ENCODE measurements at regions not wholly inside any gene's neighbourhood (a gene's known extent, or its start where the extent isn't known, plus 50 kb on each side); places are given as distances from the start of the nearest gene placed in this dataset.

DNA sequence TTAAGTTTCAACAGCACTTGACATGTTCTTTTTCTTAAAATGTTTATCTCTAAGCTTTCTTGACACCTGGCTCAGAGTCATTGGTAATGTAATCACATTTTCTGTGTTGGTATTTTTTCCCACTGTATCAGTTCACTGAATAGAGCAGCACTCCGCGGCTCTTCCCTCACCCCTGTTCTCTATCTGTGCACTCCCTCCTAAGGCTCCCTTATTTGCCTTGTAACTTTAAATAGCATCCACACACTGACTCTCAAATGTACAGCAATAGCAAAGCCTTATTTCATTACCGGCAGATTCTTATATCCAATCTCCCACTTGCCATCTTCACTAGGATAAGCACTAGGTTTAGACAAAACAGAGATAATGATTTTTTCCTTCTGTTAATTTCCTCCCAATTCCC, 935.5 kb upstream of the SLC10A2 start:
- Histone ChIP-seq H3K27me3 (no peaks in the 10 kb centered on the region), H3K4me3 (no peak overlapping the region), H3K27ac (no peak overlapping the region), H3K4me1 (no peaks in the 10 kb centered on the region), H3K36me3 (no peaks in the 10 kb centered on the region), H3K9me3 (no peaks in the 10 kb centered on the region)
- DNase-seq, result no peak
- TF ChIP-seq POLR2A (IDR thresholded peaks at IDR 0.05) (no peak), CTCF (IDR thresholded peaks at IDR 0.05) (no peak)
- intact Hi-C loops (cut with DNase I; ENCODE audit: low total_unique reads), result no loop called here

DNA sequence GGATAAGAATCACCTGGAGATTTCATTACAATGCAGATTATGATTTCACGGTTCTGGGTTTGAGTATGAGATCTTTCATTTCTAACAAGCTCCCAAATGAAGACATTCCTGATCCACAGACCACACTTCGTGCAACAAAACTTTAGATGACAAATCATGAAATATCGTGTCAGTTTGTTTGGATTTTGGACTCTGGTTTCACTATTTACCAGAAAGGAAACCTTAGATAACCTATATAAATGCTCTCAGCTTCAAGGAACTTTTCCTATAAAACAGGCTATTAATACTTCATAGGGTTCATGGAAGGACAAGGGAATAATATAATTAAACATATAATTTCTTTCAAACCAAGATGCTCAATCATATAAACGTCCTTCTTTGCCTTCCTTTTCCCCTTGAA, 930.5 kb upstream of the SLC10A2 start:
- intact Hi-C loops (cut with DNase I; ENCODE audit: low total_unique reads), result no loop called here
- Histone ChIP-seq H3K9me3 (no peaks in the 10 kb centered on the region), H3K27me3 (no peaks in the 10 kb centered on the region), H3K4me3 (no peak overlapping the region), H3K4me1 (no peaks in the 10 kb centered on the region), H3K36me3 (no peaks in the 10 kb centered on the region), H3K27ac (no peak overlapping the region)
- DNase-seq, result no peak
- no peak for TF ChIP-seq POLR2A (IDR thresholded peaks at IDR 0.05)
- no peak for TF ChIP-seq CTCF (IDR thresholded peaks at IDR 0.05)

DNA sequence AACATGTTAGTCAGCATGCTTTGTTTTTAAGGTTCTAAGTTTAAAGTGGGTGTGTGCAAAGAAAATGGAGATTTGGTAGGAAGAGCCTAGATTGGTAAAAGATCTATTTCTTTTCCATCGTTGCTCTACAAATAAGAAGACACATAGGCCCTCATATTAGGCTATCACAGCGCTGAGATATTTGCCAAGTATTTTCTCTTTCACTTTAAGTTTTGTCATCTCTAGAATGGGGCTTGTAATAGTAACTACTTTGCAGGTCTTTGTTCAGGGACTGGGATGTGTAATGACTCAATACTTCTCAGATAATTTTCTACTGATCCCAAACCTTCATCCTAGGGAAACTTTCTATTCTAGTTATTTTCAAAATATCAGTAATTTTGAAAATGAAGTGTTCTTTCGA, 917.7 kb upstream of the SLC10A2 start:
- Histone ChIP-seq H3K36me3 (no peaks in the 10 kb centered on the region), H3K27ac (no peak overlapping the region), H3K27me3 (no peaks in the 10 kb centered on the region), H3K4me1 (no peaks in the 10 kb centered on the region), H3K9me3 (no peaks in the 10 kb centered on the region), H3K4me3 (no peak overlapping the region)
- no peak for DNase-seq
- intact Hi-C loops (cut with DNase I; ENCODE audit: low total_unique reads), result no loop called here
- no peak for TF ChIP-seq POLR2A (IDR thresholded peaks at IDR 0.05)
- TF ChIP-seq CTCF (IDR thresholded peaks at IDR 0.05), result no peak

GRCh38 chr13:103976371-103976770, 910.2 kb upstream of the SLC10A2 start:
- no peak for DNase-seq
- Histone ChIP-seq H3K27ac (no peak overlapping the region), H3K4me1 (no peaks in the 10 kb centered on the region), H3K9me3 (no peaks in the 10 kb centered on the region), H3K36me3 (no peaks in the 10 kb centered on the region), H3K27me3 (no peaks in the 10 kb centered on the region), H3K4me3 (no peak overlapping the region)
- intact Hi-C loops (cut with DNase I; ENCODE audit: low total_unique reads), result no loop called here
- no peak for TF ChIP-seq CTCF (IDR thresholded peaks at IDR 0.05)
- no peak for TF ChIP-seq POLR2A (IDR thresholded peaks at IDR 0.05)

DNA sequence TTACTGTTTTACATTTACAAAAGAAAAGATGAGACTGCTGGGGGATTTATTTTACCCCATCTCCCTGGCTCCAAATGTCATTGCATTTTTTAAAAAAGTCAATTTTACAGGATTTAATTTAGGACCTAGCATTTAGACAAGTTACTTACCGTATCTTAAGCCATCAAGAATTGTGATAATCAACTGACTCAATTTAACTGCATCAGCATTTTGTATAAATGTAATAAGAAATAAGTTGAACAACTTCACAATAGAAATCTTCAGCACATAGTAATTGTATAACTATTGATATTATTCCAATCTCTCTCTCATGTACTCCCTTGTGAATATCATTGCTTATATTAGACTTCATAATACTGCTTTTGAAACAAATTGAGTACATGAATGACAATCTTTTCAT, 907.5 kb upstream of the SLC10A2 start:
- no peaks in the 10 kb centered on the region for H3K9me3 ChIP-seq
- intact Hi-C loops (cut with DNase I; ENCODE audit: low total_unique reads), result no loop called here
- DNase-seq, result no peak
- no peak for TF ChIP-seq POLR2A (IDR thresholded peaks at IDR 0.05)
- TF ChIP-seq CTCF (IDR thresholded peaks at IDR 0.05), result no peak
- H3K36me3 ChIP-seq, result no peaks in the 10 kb centered on the region
- H3K4me3 ChIP-seq, result no peak overlapping the region
- H3K4me1 ChIP-seq, result no peaks in the 10 kb centered on the region
- no peak overlapping the region for H3K27ac ChIP-seq
- H3K27me3 ChIP-seq, result no peaks in the 10 kb centered on the region
